Stomach (tissue), 8 donors: ENCODE measurements at regions not wholly inside any gene's neighbourhood (a gene's known extent, or its start where the extent isn't known, plus 50 kb on each side); places are given as distances from the start of the nearest gene placed in this dataset.

Source experiments
- DNase-seq, 2 donors: peaks; one replicate each; pipeline versions ENCODE4 v3.0.0 to v3.0.0-alpha.2; 2013 to 2019
- H3K27ac ChIP-seq, 5 donors: fragments of 200-600 bp in 4 of 5; sonication (generic) in 4 of 5; one replicate each; pipeline ENCODE4 v1.5.1; 2013 to 2019; ENCODE audit warnings: mild to moderate bottlenecking in 1 of 5, moderate library complexity in 1 of 5
- H3K27me3 ChIP-seq, 3 donors: fragments of 200-600 bp; sonication (generic); one replicate each; pipeline ENCODE4 v1.5.1; 2017 to 2019; ENCODE audit warnings: mixed run types in 1 of 3
- H3K36me3 ChIP-seq, 4 donors: fragments of 200-600 bp; sonication (generic); 1 replicate in 3 of 4; 2 replicates in 1 of 4; pipeline ENCODE4 v1.5.1; 2016 to 2019
- H3K4me1 ChIP-seq, 4 donors: fragments of 200-600 bp; sonication (generic); one replicate each; pipeline ENCODE4 v1.5.1; 2016 to 2019
- H3K4me3 ChIP-seq, 4 donors: fragments of 200-600 bp; sonication (generic) in 3 of 4; one replicate each; pipeline ENCODE4 v1.5.1; 2016 to 2019; ENCODE audit warnings: mild to moderate bottlenecking in 1 of 4
- H3K9me3 ChIP-seq, 4 donors: fragments of 200-600 bp; sonication (generic); one replicate each; pipeline ENCODE4 v1.5.1; 2016 to 2019
- CTCF ChIP-seq, 7 experiments: fragments of 450-650 bp in 4 of 7; fragments of 200-600 bp in 3 of 7; sonication (generic) in 3 of 7; IDR thresholded peaks; one replicate each; pipeline ENCODE4 v1.5.1; 2016 to 2019; ENCODE audit warnings: antibody characterized with exemption in 7 of 7, control low read depth in 2 of 7, mild to moderate bottlenecking in 1 of 7
- EP300 ChIP-seq: sonication (generic); formaldehyde crosslinking; IDR thresholded peaks from one replicate; pipeline ENCODE4 v1.6.1; 2017; ENCODE audit warnings: antibody characterized with exemption
- POLR2A ChIP-seq, 4 donors: fragments of 450-650 bp; IDR thresholded peaks; one replicate each; pipeline ENCODE4 v1.6.1; 2016; ENCODE audit warnings: antibody characterized with exemption in 4 of 4, control low read depth in 2 of 4, mild to moderate bottlenecking in 1 of 4, moderate library complexity in 1 of 4
- POLR2AphosphoS5 ChIP-seq, 3 donors: sonication (generic); formaldehyde crosslinking; IDR thresholded peaks; one replicate each; pipeline ENCODE4 v1.6.1; 2016; ENCODE audit warnings: antibody characterized with exemption in 3 of 3
- WGBS, 5 donors: extraction: QIAGEN DNeasy Blood & Tissue Kit in 3 of 5; methylation state at CpG; one replicate each; pipeline versions ENCODE4 v1.1.5 to v1.1.7; 2013 to 2018; 5-methylcytosine and 5-hydroxymethylcytosine counted together
- intact Hi-C: fragments of 100-400 bp; cut with DNase I; formaldehyde crosslinking; loops from one replicate; pipeline ENCODE4 v1.15.1; 2023; ENCODE audit warnings: low total_unique reads
- donor health status: healthy with polysubstance abuse.
- donor health status: Bipolar disorder and iron deficiency.
- donor health status: healthy.

GRCh38 chr17:73994946-73995345 is 208.5 kb upstream of the RPL38 start:
- TF ChIP-seq CTCF (IDR thresholded peaks at IDR 0.05) = no peak
- no peak for TF ChIP-seq EP300
- no peak for TF ChIP-seq POLR2A (IDR thresholded peaks at IDR 0.05)
- TF ChIP-seq POLR2AphosphoS5 (IDR thresholded peaks at IDR 0.05) = no peak
- no peak for DNase-seq
- no peak overlapping the region for H3K27ac ChIP-seq
- intact Hi-C loops = no loop called here
- no peak overlapping the region for H3K4me3 ChIP-seq
- H3K27me3 ChIP-seq = peaks cover 0 to 71% (median 13%) of the 10 kb centered on the region in 3 donors
- whole genome bisulfite sequencing, 5 donors = 83 to 88% (median 86%) methylated on average over 4 of the region's 4 CpGs
- peaks cover 0 to 6% (median 0%) of the 10 kb centered on the region in 4 donors for H3K4me1 ChIP-seq
- H3K9me3 ChIP-seq = no peaks in the 10 kb centered on the region
- no peaks in the 10 kb centered on the region for H3K36me3 ChIP-seq

- Histone ChIP-seq H3K27me3 (peaks cover 0 to 60% (median 9%) of the 10 kb centered on the region in 3 donors), H3K36me3 (no peaks in the 10 kb centered on the region), H3K4me3 (no peak overlapping the region), H3K4me1 (peaks cover 0 to 6% (median 0%) of the 10 kb centered on the region in 4 donors), H3K27ac (no peak overlapping the region), H3K9me3 (no peaks in the 10 kb centered on the region)
- no peak for DNase-seq
- intact Hi-C loops = no loop called here
- TF ChIP-seq POLR2A (IDR thresholded peaks at IDR 0.05) (no peak), POLR2AphosphoS5 (IDR thresholded peaks at IDR 0.05) (no peak), CTCF (IDR thresholded peaks at IDR 0.05) (no peak), EP300 (no peak)
- WGBS, 5 donors = 89 to 98% (median 92%) methylated on average over 3 of the region's 3 CpGs
These were observed 206.4 kb upstream of the RPL38 start for GRCh38 chr17:73997059-73997458.

GRCh38 chr17:73998249-73998648 is 205.2 kb upstream of the RPL38 start:
- intact Hi-C loops = no loop called here
- 26 to 46% (median 30%) methylated on average over 4 of the region's 4 CpGs for WGBS, 5 donors
- Histone ChIP-seq H3K4me1 (peaks cover 0 to 6% (median 0%) of the 10 kb centered on the region in 4 donors), H3K9me3 (no peaks in the 10 kb centered on the region), H3K36me3 (no peaks in the 10 kb centered on the region), H3K27me3 (peaks cover 0 to 54% (median 9%) of the 10 kb centered on the region in 3 donors), H3K27ac (no peak overlapping the region), H3K4me3 (no peak overlapping the region)
- no peak for DNase-seq
- no peak for TF ChIP-seq EP300
- TF ChIP-seq POLR2A (IDR thresholded peaks at IDR 0.05) = no peak
- no peak for TF ChIP-seq CTCF (IDR thresholded peaks at IDR 0.05)
- no peak for TF ChIP-seq POLR2AphosphoS5 (IDR thresholded peaks at IDR 0.05)

- Histone ChIP-seq H3K4me3 (no peak overlapping the region), H3K36me3 (no peaks in the 10 kb centered on the region), H3K4me1 (peaks cover 0 to 6% (median 0%) of the 10 kb centered on the region in 4 donors), H3K9me3 (no peaks in the 10 kb centered on the region), H3K27me3 (peaks cover 0 to 56% (median 9%) of the 10 kb centered on the region in 3 donors), H3K27ac (no peak overlapping the region)
- TF ChIP-seq POLR2A (IDR thresholded peaks at IDR 0.05) (no peak), EP300 (no peak), POLR2AphosphoS5 (IDR thresholded peaks at IDR 0.05) (no peak), CTCF (IDR thresholded peaks at IDR 0.05) (peak in 5 of 7 experiments; percentile 40 to 68 (median 57))
- intact Hi-C loops = no loop called here
- 23 to 29% (median 26%) methylated on average over 22 to 23 of the region's 23 CpGs for WGBS, 5 donors
- DNase-seq = peak; percentile 70 to 73
These were observed 204.5 kb upstream of the RPL38 start for GRCh38 chr17:73998653-73999645.
